BLaER1 treated with 17β-estradiol and CSF1 and Interleukin-3, amounts not matched to agents 10 nM and 100 nM (cell line): ENCODE measurements at regions not wholly inside any gene's neighbourhood (a gene's known extent, or its start where the extent isn't known, plus 50 kb on each side); places are given as distances from the start of the nearest gene placed in this dataset.
"Not testable (repeated sequence)": the region's sequence is repeated elsewhere in the genome, so short reads cannot be mapped to it uniquely, and the experiment has no call there.

Experiments
- H3K27ac ChIP-seq, 11 experiments: shearing (Covaris generic); formaldehyde crosslinking; 2 replicates each; pipeline ENCODE4 v1.8.1; 2022
- H3K27me3 ChIP-seq, 11 experiments: shearing (Covaris generic); formaldehyde crosslinking; 2 replicates each; pipeline ENCODE4 v1.8.1; 2022
- H3K36me3 ChIP-seq, 11 experiments: shearing (Covaris generic); formaldehyde crosslinking; 2 replicates each; pipeline ENCODE4 v1.8.1; 2022
- H3K4me1 ChIP-seq, 10 experiments: shearing (Covaris generic); formaldehyde crosslinking; 2 replicates each; pipeline ENCODE4 v1.8.1; 2022
- H3K4me2 ChIP-seq, 11 experiments: shearing (Covaris generic); formaldehyde crosslinking; 2 replicates each; pipeline ENCODE4 v1.8.1; 2022
- H3K4me3 ChIP-seq, 10 experiments: shearing (Covaris generic); formaldehyde crosslinking; 2 replicates each; pipeline ENCODE4 v1.8.1; 2022
- H3K9ac ChIP-seq, 11 experiments: shearing (Covaris generic); formaldehyde crosslinking; 2 replicates each; pipeline ENCODE4 v1.8.1; 2022
- H3K9me3 ChIP-seq, 11 experiments: shearing (Covaris generic); formaldehyde crosslinking; replicated peaks in 1 of 11; 2 replicates each; pipeline ENCODE4 v1.8.1; 2022
- H4K20me1 ChIP-seq, 11 experiments: shearing (Covaris generic); formaldehyde crosslinking; 2 replicates each; pipeline ENCODE4 v1.8.1; 2022
- Cebpa-rat ChIP-seq, 11 experiments: shearing (Covaris generic); IDR thresholded peaks; 2 replicates each; pipeline ENCODE4 v1.8.1; 2022

DNA sequence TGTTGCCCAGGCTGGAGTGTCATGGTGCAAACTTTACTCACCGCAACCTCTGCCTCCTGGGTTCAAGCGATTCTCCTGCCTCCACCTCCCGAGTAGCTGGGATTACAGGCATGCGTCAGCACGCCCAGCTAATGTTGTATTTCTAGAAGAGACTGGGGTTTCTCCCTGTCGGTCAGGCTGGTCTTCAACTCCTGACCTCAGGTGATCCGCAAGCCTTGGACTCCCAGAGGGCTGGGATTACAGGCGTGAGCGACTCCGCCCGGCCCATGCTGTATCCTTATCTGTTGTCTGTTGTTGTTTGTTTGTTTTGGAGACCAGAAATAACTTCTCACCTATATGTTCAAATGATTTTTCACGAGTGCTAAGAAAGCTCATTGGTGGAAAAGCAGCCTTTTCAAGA lies 81.2 kb upstream of the HMX1 start:
- not testable (repeated sequence) for H3K9me3 ChIP-seq, H3K27ac ChIP-seq, H3K4me2 ChIP-seq, H4K20me1 ChIP-seq, H3K9ac ChIP-seq, H3K4me3 ChIP-seq, H3K27me3 ChIP-seq, H3K4me1 ChIP-seq, H3K36me3 ChIP-seq

DNA sequence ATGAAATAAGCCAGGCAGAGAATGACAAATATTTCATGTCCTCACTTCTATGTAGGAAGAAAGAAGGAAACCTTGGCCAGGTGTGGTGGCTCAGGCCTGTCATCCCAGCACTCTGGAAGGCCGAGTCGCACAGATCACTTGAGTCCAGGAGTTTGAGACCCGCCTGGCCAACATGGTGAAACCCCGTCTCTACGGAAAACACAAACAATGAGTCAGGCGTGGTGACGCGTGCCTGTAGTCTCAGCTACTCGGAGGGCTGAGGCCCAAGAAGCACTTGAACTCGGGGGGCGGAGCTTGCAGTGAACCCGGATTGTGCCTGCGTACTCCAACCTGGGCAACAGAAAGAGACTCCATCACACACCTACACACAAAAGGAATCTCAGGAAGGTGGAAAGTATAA lies 80.5 kb upstream of the HMX1 start:
- H3K36me3 ChIP-seq, H3K4me3 ChIP-seq, H3K4me1 ChIP-seq, H3K27ac ChIP-seq, H3K27me3 ChIP-seq, H4K20me1 ChIP-seq, H3K9me3 ChIP-seq, H3K9ac ChIP-seq, H3K4me2 ChIP-seq: not testable (repeated sequence)

DNA sequence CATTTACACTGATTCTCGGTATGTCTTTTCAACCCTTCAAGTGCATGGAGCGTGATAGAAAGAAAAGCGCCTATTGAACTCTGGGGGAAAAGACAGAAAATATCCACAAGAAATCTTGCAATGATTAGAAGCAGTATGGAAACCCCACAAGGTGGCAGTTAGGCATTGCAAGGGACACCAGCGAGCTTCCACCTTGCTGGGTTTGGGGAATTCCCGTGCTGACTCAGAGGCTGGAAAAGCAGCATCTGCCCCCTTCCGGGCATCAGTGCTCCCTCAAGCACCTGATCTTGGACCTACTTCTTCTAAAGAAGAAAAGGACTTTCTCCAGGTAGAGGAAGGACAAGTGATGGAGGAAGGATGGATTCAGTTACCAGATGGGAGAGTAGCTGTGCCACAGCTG lies 73.9 kb upstream of the HMX1 start:
- not testable (repeated sequence) for H3K4me1 ChIP-seq, H3K36me3 ChIP-seq, H3K9ac ChIP-seq, H3K27ac ChIP-seq, H3K4me2 ChIP-seq, H4K20me1 ChIP-seq, H3K9me3 ChIP-seq, H3K4me3 ChIP-seq, H3K27me3 ChIP-seq

DNA sequence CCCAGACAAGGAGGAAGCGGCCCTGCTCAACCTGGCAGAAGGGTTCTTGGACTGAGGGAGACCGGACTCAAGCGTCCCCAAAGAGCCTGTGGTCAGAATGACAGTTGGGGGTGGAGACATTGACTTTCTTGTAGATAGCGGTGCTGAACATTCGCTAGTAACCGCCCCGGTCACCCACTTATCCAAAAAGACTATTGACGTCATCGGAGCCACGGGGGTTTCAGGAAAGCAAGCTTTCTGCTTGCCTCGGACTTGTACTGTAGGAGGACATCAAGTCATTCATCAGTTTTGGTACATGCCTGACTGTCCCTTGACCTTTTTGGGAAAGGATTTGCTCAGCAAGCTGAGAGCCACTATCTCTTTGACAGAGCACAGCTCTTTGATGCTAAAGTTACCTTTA lies 71.7 kb upstream of the HMX1 start:
- not testable (repeated sequence) for H3K9me3 ChIP-seq, H3K4me2 ChIP-seq, H3K27me3 ChIP-seq, H3K4me3 ChIP-seq, H4K20me1 ChIP-seq, H3K4me1 ChIP-seq, H3K27ac ChIP-seq, H3K9ac ChIP-seq, H3K36me3 ChIP-seq

DNA sequence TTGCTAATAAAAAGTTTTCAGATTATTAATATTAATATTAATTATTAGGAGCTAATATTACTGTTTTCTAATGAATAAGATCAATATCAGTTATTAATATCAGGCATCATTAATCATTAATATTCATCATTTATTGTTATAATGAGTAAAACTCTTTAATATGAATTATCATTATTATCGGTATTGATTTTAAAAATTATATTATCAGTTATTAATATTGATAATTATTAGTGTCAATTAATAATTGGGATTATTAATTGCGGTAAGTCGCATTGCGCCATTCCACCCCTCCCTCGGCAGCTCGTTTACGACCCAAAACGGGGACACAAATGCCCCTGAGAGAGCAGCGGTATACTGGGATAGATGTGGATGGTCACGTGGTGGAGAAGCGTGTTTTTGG lies 70.4 kb upstream of the HMX1 start:
- H3K9me3 ChIP-seq, H3K27ac ChIP-seq, H3K9ac ChIP-seq, H3K27me3 ChIP-seq, H3K4me2 ChIP-seq, H4K20me1 ChIP-seq, H3K36me3 ChIP-seq, H3K4me1 ChIP-seq, H3K4me3 ChIP-seq: not testable (repeated sequence)

DNA sequence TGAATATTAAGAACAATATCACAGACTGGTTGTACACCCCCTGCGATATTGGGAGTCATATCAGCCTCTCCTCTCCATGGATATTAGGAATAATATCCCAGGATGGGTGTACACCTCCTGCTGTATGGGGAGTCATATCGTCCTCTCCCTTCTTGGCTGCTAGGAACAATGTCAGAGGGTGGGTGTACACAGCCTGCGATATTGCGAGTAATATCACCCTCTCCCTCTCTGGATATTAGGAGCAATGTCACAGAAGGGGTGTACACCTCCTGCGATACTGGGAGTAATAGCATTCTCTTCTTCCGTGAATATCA lies 69.8 kb upstream of the HMX1 start:
- H3K4me3 ChIP-seq, H3K4me2 ChIP-seq, H3K36me3 ChIP-seq, H3K9me3 ChIP-seq, H3K4me1 ChIP-seq, H3K9ac ChIP-seq, H3K27ac ChIP-seq, H3K27me3 ChIP-seq, H4K20me1 ChIP-seq: not testable (repeated sequence)

DNA sequence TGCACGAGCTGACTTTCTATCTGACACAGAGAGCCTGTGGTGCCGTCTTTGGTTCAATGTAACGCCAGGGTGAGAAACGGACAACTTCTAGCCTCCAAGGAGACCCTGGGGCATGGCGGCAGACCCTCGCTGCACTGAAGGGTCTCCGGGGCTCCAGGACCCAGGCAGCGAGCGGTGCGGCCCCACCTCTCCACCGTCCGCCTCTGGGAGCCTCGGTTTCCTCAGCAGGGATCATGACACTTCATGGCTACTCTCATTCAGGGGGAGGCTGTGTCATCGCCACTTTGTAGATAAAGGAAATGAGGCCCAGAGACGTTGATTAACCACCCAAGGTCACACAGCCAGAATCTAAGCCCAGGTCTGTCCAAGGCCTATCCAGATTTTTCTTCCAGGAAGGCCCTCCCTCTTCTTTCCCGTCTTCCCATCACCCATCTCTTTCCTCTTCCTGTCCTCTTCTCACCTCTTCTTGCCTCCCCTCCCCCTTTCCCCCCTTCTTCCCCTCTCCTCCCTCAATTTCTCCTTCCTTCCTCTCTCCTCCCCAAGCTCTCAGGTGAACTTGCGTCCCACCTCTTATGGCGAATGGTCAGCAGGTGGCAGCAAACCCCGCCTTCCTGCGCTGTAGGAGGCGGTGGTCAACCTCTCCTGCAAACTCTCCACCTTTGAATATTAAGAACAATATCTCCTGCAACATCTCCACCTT lies 69.3 kb upstream of the HMX1 start:
- Histone ChIP-seq H3K4me3 (no peak overlapping the region), H3K4me1 (no peaks in the 10 kb centered on the region), H4K20me1 (no peaks in the 10 kb centered on the region), H3K9me3 (peaks cover 0 to 5% (median 0%) of the 10 kb centered on the region in 11 experiments; a peak in 3 of 22 replicates), H3K27me3 (no peaks in the 10 kb centered on the region), H3K4me2 (no peak overlapping the region), H3K36me3 (no peaks in the 10 kb centered on the region), H3K27ac (no peak overlapping the region), H3K9ac (no peak overlapping the region)
- no peak for TF ChIP-seq Cebpa-rat (IDR thresholded peaks at IDR 0.05)

DNA sequence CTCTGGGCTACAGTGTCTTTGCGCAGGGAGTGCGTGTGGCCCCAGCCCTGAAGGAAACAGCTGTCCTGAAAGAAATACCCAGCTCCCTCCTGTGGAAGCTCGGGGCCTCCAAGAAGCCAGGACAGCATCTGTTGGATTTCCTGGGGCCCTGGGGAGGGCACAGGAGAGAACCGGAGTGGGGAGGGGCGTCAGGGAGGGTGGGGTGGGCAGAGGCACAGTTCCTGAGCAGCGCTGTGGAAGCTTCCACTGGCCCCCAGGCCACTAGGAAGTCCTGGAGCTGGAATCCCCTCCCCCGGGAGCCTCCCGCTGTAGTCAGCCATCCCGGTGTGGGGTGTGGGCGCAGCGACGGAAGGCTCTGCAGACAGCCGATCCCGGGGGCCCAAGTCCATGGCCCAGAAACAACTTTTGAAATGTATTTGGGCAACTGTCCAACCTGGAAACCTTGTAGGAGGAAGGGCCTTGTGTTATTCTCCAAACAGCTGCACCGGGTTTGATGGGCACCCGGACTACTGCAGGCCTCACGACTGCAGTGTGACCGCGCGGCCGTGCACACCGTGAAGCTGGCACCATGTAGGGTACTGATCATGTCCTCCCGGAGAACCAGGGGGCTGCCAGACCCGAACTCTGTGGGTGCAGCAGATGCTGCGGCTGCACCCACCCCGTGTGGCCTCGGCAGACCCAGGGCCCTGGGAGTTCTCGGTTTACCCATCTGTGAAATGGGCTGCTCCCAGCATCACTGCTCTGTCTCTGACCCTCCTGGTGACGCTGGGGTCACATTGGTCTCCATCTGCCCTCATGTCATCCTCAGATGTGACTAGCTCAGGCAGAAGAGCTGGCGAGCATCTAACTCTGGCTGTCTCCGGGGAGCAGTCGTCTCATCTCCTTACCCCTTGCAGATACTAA lies 68.5 kb upstream of the HMX1 start:
- Histone ChIP-seq H3K27me3 (no peaks in the 10 kb centered on the region), H3K4me2 (no peak overlapping the region), H3K9ac (no peak overlapping the region), H3K27ac (no peak overlapping the region), H3K4me3 (no peak overlapping the region), H4K20me1 (no peaks in the 10 kb centered on the region), H3K36me3 (no peaks in the 10 kb centered on the region), H3K9me3 (peaks cover 0 to 13% (median 7%) of the 10 kb centered on the region in 11 experiments; a peak in 13 of 22 replicates), H3K4me1 (no peaks in the 10 kb centered on the region)
- TF ChIP-seq Cebpa-rat (IDR thresholded peaks at IDR 0.05): no peak

DNA sequence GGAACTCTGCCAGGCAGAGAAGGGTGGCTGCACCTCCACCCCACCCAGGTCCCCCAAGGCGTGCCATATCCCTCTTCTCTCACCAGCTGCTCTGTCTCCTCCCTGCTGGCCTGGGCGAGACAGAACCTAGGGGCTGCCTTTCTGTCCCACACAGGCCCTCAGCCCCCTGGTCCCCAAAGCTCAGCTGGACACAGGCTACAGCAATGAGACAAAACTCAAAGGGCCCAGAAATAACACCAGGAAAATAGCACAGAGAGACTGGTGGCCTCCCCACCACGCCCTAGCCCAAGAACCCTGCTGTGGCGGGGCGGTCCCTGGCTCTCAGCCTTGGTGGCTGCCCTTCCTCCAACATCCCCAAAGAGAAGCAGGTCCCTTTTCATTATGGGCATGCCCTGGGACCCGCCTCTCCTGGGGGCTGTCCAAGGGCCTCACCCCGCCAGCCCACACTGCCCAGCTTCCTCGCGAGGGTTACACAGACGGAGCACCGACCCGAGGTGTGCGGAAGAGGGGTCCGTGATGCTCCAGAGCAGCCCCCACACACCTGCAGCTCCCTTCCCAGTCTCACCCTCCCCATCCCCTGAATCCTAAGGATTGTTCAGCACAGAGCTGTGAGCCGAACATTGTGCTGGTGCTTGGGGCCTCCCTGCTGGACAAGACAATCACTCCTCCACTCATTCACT lies 67.7 kb upstream of the HMX1 start:
- H3K9ac ChIP-seq: no peak overlapping the region
- no peak overlapping the region for H3K4me3 ChIP-seq
- no peaks in the 10 kb centered on the region for H3K4me1 ChIP-seq
- no peak overlapping the region for H3K27ac ChIP-seq
- no peak overlapping the region for H3K4me2 ChIP-seq
- TF ChIP-seq Cebpa-rat (IDR thresholded peaks at IDR 0.05): no peak
- no peaks in the 10 kb centered on the region for H3K36me3 ChIP-seq
- H3K9me3 ChIP-seq: peaks cover 8 to 20% (median 15%) of the 10 kb centered on the region in 11 experiments
- no peaks in the 10 kb centered on the region for H4K20me1 ChIP-seq
- H3K27me3 ChIP-seq: no peaks in the 10 kb centered on the region

DNA sequence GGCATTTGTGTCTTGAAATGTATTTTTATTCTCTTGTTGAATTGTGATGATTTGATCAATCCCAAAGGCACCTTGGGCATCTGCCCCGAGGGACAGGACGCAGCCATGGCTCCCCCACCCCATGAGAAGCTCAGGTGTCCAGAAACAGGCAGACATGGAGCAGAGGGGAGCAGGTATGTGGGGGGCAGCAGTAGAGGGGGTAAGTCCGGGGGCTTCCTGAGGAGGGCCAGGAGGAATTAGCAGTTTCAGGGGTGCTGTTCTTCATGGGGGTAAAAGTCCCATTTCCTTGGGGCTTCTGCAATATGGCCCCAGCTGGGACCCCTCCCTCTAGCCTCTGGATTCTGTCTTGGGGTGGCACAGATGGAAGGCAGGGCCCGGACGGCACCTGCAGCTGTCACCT lies 67.0 kb upstream of the HMX1 start:
- Histone ChIP-seq H4K20me1 (no peaks in the 10 kb centered on the region), H3K4me2 (no peak overlapping the region), H3K4me3 (no peak overlapping the region), H3K9me3 (peaks cover 14 to 27% (median 21%) of the 10 kb centered on the region in 11 experiments), H3K4me1 (no peaks in the 10 kb centered on the region), H3K27ac (no peak overlapping the region), H3K9ac (no peak overlapping the region), H3K27me3 (no peaks in the 10 kb centered on the region), H3K36me3 (no peaks in the 10 kb centered on the region)
- TF ChIP-seq Cebpa-rat (IDR thresholded peaks at IDR 0.05): no peak
